ENCODE measurements at regions not wholly inside any gene's neighbourhood (a gene's known extent, or its start where the extent isn't known, plus 50 kb on each side); places are given as distances from the start of the nearest gene placed in this dataset.

GRCh38 chr9:117963493-117964090, 259.4 kb downstream of the TLR4 start:
- intact Hi-C loops (cut with micrococcal nuclease), result no loop called here
- Mint-ChIP-seq H3K36me3 (no peaks in the 10 kb centered on the region), H3K27ac (no peak overlapping the region), H3K4me1 (peaks cover 0 to 3% (median 0%) of the 10 kb centered on the region in 7 donors), H3K9me3 (peaks cover 0 to 6% (median 0%) of the 10 kb centered on the region in 11 donors), H3K4me3 (no peak overlapping the region), H3K27me3 (peaks cover 0 to 4% (median 3%) of the 10 kb centered on the region in 5 donors)
- no peaks in the 10 kb centered on the region for H3K36me3 ChIP-seq (ENCODE audit: control insufficient read depth in 2 of 3, insufficient read depth in 3 of 3, low read length in 3 of 3)
- ATAC-seq, result no peak
- H3K27ac ChIP-seq (ENCODE audit: low read depth, low read length), result no peak overlapping the region
- ChIA-PET CTCF (no interaction called here), POLR2A (no interaction called here)
- DNase-seq, result no peak
- no peaks in the 10 kb centered on the region for H3K9me3 ChIP-seq (ENCODE audit: control insufficient read depth in 2 of 3, low read length in 3 of 3)
- no peak overlapping the region for H3K4me3 ChIP-seq (ENCODE audit: low read length)
- H3K4me1 ChIP-seq (ENCODE audit: control insufficient read depth in 2 of 2, insufficient read depth in 2 of 2, low read length in 2 of 2), result no peaks in the 10 kb centered on the region
- no peaks in the 10 kb centered on the region for H3K27me3 ChIP-seq (ENCODE audit: control insufficient read depth in 2 of 2, insufficient read depth in 2 of 2, low read length in 2 of 2)

- H3K36me3 Mint-ChIP-seq, result no peaks in the 10 kb centered on the region
- Histone ChIP-seq H3K9me3 (ENCODE audit: control insufficient read depth in 2 of 3, low read length in 3 of 3) (no peaks in the 10 kb centered on the region), H3K27ac (ENCODE audit: low read depth, low read length) (no peak overlapping the region), H3K36me3 (ENCODE audit: control insufficient read depth in 2 of 3, insufficient read depth in 3 of 3, low read length in 3 of 3) (no peaks in the 10 kb centered on the region), H3K4me1 (ENCODE audit: control insufficient read depth in 2 of 2, insufficient read depth in 2 of 2, low read length in 2 of 2) (no peaks in the 10 kb centered on the region), H3K27me3 (ENCODE audit: control insufficient read depth in 2 of 2, insufficient read depth in 2 of 2, low read length in 2 of 2) (no peaks in the 10 kb centered on the region), H3K4me3 (ENCODE audit: low read length) (no peak overlapping the region)
- no peak overlapping the region for H3K27ac Mint-ChIP-seq
- H3K4me3 Mint-ChIP-seq, result no peak overlapping the region
- no peak for DNase-seq
- ChIA-PET CTCF (no interaction called here), POLR2A (no interaction called here)
- ATAC-seq, result no peak
- no peaks in the 10 kb centered on the region for H3K4me1 Mint-ChIP-seq
- H3K9me3 Mint-ChIP-seq, result peaks cover 0 to 5% (median 0%) of the 10 kb centered on the region in 11 donors
- intact Hi-C loops (cut with micrococcal nuclease), result no loop called here
- peaks cover 0 to 14% (median 5%) of the 10 kb centered on the region in 5 donors for H3K27me3 Mint-ChIP-seq
Observed at GRCh38 chr9:117970276-117971050, 266.3 kb downstream of the TLR4 start.

- Mint-ChIP-seq H3K9me3 (peaks cover 0 to 7% (median 3%) of the 10 kb centered on the region in 11 donors), H3K27me3 (peaks cover 0 to 14% (median 8%) of the 10 kb centered on the region in 5 donors), H3K4me1 (no peaks in the 10 kb centered on the region), H3K27ac (no peak overlapping the region), H3K4me3 (no peak overlapping the region), H3K36me3 (no peaks in the 10 kb centered on the region)
- CTCF ChIA-PET, result no interaction called here
- H3K4me3 ChIP-seq (ENCODE audit: low read length), result no peak overlapping the region
- no peaks in the 10 kb centered on the region for H3K36me3 ChIP-seq (ENCODE audit: control insufficient read depth in 2 of 3, insufficient read depth in 3 of 3, low read length in 3 of 3)
- H3K4me1 ChIP-seq (ENCODE audit: control insufficient read depth in 2 of 2, insufficient read depth in 2 of 2, low read length in 2 of 2), result no peaks in the 10 kb centered on the region
- no peaks in the 10 kb centered on the region for H3K27me3 ChIP-seq (ENCODE audit: control insufficient read depth in 2 of 2, insufficient read depth in 2 of 2, low read length in 2 of 2)
- DNase-seq (no peak), ATAC-seq (no peak)
- no peak overlapping the region for H3K27ac ChIP-seq (ENCODE audit: low read depth, low read length)
- intact Hi-C loops (cut with micrococcal nuclease), result no loop called here
- POLR2A ChIA-PET, result no interaction called here
- no peaks in the 10 kb centered on the region for H3K9me3 ChIP-seq (ENCODE audit: control insufficient read depth in 2 of 3, low read length in 3 of 3)
Observed at GRCh38 chr9:117974108-117974507, 269.9 kb downstream of the TLR4 start.

GRCh38 chr9:117979914-117980313, 275.7 kb downstream of the TLR4 start:
- POLR2A ChIA-PET, result no interaction called here
- Mint-ChIP-seq H3K27me3 (peaks cover 0 to 16% (median 13%) of the 10 kb centered on the region in 5 donors), H3K4me1 (peaks cover 0 to 3% (median 0%) of the 10 kb centered on the region in 7 donors), H3K27ac (no peak overlapping the region), H3K9me3 (peaks cover 0 to 5% (median 3%) of the 10 kb centered on the region in 11 donors), H3K4me3 (no peak overlapping the region), H3K36me3 (no peaks in the 10 kb centered on the region)
- DNase-seq (no peak), ATAC-seq (no peak)
- peaks cover 0 to 3% of the 10 kb centered on the region in 2 donors for H3K27me3 ChIP-seq (ENCODE audit: control insufficient read depth in 2 of 2, insufficient read depth in 2 of 2, low read length in 2 of 2)
- H3K36me3 ChIP-seq (ENCODE audit: control insufficient read depth in 2 of 3, insufficient read depth in 3 of 3, low read length in 3 of 3), result no peaks in the 10 kb centered on the region
- H3K4me3 ChIP-seq (ENCODE audit: low read length), result no peak overlapping the region
- no peak overlapping the region for H3K27ac ChIP-seq (ENCODE audit: low read depth, low read length)
- CTCF ChIA-PET, result no interaction called here
- peaks cover 0 to 3% (median 0%) of the 10 kb centered on the region in 3 experiments for H3K9me3 ChIP-seq (ENCODE audit: control insufficient read depth in 2 of 3, low read length in 3 of 3)
- intact Hi-C loops (cut with micrococcal nuclease), result no loop called here
- H3K4me1 ChIP-seq (ENCODE audit: control insufficient read depth in 2 of 2, insufficient read depth in 2 of 2, low read length in 2 of 2), result no peaks in the 10 kb centered on the region

GRCh38 chr9:117987945-117988344, 283.7 kb downstream of the TLR4 start:
- intact Hi-C loops (cut with micrococcal nuclease), result no loop called here
- peaks cover 0 to 3% (median 0%) of the 10 kb centered on the region in 3 experiments for H3K9me3 ChIP-seq (ENCODE audit: control insufficient read depth in 2 of 3, low read length in 3 of 3)
- Mint-ChIP-seq H3K9me3 (peaks cover 0 to 4% (median 0%) of the 10 kb centered on the region in 11 donors), H3K36me3 (no peaks in the 10 kb centered on the region), H3K27me3 (peaks cover 0 to 16% (median 4%) of the 10 kb centered on the region in 5 donors), H3K27ac (no peak overlapping the region), H3K4me1 (peaks cover 0 to 3% (median 0%) of the 10 kb centered on the region in 7 donors), H3K4me3 (no peak overlapping the region)
- no peaks in the 10 kb centered on the region for H3K27me3 ChIP-seq (ENCODE audit: control insufficient read depth in 2 of 2, insufficient read depth in 2 of 2, low read length in 2 of 2)
- DNase-seq, result no peak
- H3K36me3 ChIP-seq (ENCODE audit: control insufficient read depth in 2 of 3, insufficient read depth in 3 of 3, low read length in 3 of 3), result no peaks in the 10 kb centered on the region
- no peak overlapping the region for H3K4me3 ChIP-seq (ENCODE audit: low read length)
- no peak for ATAC-seq
- ChIA-PET POLR2A (no interaction called here), CTCF (no interaction called here)
- H3K27ac ChIP-seq (ENCODE audit: low read depth, low read length), result no peak overlapping the region
- no peaks in the 10 kb centered on the region for H3K4me1 ChIP-seq (ENCODE audit: control insufficient read depth in 2 of 2, insufficient read depth in 2 of 2, low read length in 2 of 2)

- no peaks in the 10 kb centered on the region for H3K4me1 ChIP-seq (ENCODE audit: control insufficient read depth in 2 of 2, insufficient read depth in 2 of 2, low read length in 2 of 2)
- POLR2A ChIA-PET, result no interaction called here
- CTCF ChIA-PET, result no interaction called here
- H3K27ac ChIP-seq (ENCODE audit: low read depth, low read length), result no peak overlapping the region
- H3K27me3 ChIP-seq (ENCODE audit: control insufficient read depth in 2 of 2, insufficient read depth in 2 of 2, low read length in 2 of 2), result no peaks in the 10 kb centered on the region
- ATAC-seq (no peak), DNase-seq (no peak)
- Mint-ChIP-seq H3K9me3 (peaks cover 0 to 4% (median 0%) of the 10 kb centered on the region in 11 donors), H3K27ac (no peak overlapping the region), H3K36me3 (no peaks in the 10 kb centered on the region), H3K4me3 (no peak overlapping the region), H3K4me1 (no peaks in the 10 kb centered on the region), H3K27me3 (peaks cover 0 to 18% (median 6%) of the 10 kb centered on the region in 5 donors)
- intact Hi-C loops (cut with micrococcal nuclease), result no loop called here
- H3K9me3 ChIP-seq (ENCODE audit: control insufficient read depth in 2 of 3, low read length in 3 of 3), result no peaks in the 10 kb centered on the region
- no peak overlapping the region for H3K4me3 ChIP-seq (ENCODE audit: low read length)
- no peaks in the 10 kb centered on the region for H3K36me3 ChIP-seq (ENCODE audit: control insufficient read depth in 2 of 3, insufficient read depth in 3 of 3, low read length in 3 of 3)
Observed at GRCh38 chr9:117992006-117992405, 287.8 kb downstream of the TLR4 start.

GRCh38 chr9:118000581-118000980, 296.4 kb downstream of the TLR4 start:
- POLR2A ChIA-PET, result no interaction called here
- no peak for DNase-seq
- Mint-ChIP-seq H3K27ac (no peak overlapping the region), H3K27me3 (peaks cover 0 to 18% (median 0%) of the 10 kb centered on the region in 5 donors), H3K9me3 (peaks cover 0 to 6% (median 0%) of the 10 kb centered on the region in 11 donors), H3K36me3 (no peaks in the 10 kb centered on the region), H3K4me1 (no peaks in the 10 kb centered on the region), H3K4me3 (no peak overlapping the region)
- no peak overlapping the region for H3K27ac ChIP-seq (ENCODE audit: low read depth, low read length)
- H3K27me3 ChIP-seq (ENCODE audit: control insufficient read depth in 2 of 2, insufficient read depth in 2 of 2, low read length in 2 of 2), result no peaks in the 10 kb centered on the region
- no peaks in the 10 kb centered on the region for H3K4me1 ChIP-seq (ENCODE audit: control insufficient read depth in 2 of 2, insufficient read depth in 2 of 2, low read length in 2 of 2)
- no peak for ATAC-seq
- H3K9me3 ChIP-seq (ENCODE audit: control insufficient read depth in 2 of 3, low read length in 3 of 3), result no peaks in the 10 kb centered on the region
- no peaks in the 10 kb centered on the region for H3K36me3 ChIP-seq (ENCODE audit: control insufficient read depth in 2 of 3, insufficient read depth in 3 of 3, low read length in 3 of 3)
- no peak overlapping the region for H3K4me3 ChIP-seq (ENCODE audit: low read length)
- CTCF ChIA-PET, result interaction anchor here (0.6 kb wide), 1 partner anchor 513 kb away, joined by 3 read pairs; no protein-coding TSS in a partner anchor
- intact Hi-C loops (cut with micrococcal nuclease), result no loop called here

Measured in naive thymus-derived CD4-positive, alpha-beta T cell (primary cell).